Dendritic cell treated with granulocyte-macrophage colony-stimulating factor and Interleukin-4, amounts not matched to agents 40 ng/mL and 50 ng/mL, for 4 days (primary cell): ENCODE measurements at regions not wholly inside any gene's neighbourhood (a gene's known extent, or its start where the extent isn't known, plus 50 kb on each side); places are given as distances from the start of the nearest gene placed in this dataset.
"Not testable (repeated sequence)": the region's sequence is repeated elsewhere in the genome, so short reads cannot be mapped to it uniquely, and the experiment has no call there.

Experiments
- H3K27ac Mint-ChIP-seq: one replicate; pipeline ENCODE4 v1.8.0; 2022; ENCODE audit warnings: mild to moderate bottlenecking, mixed read lengths
- H3K27me3 Mint-ChIP-seq: one replicate; pipeline ENCODE4 v1.8.0; 2022; ENCODE audit warnings: mild to moderate bottlenecking, mixed read lengths
- H3K36me3 Mint-ChIP-seq: one replicate; pipeline ENCODE4 v1.8.0; 2022; ENCODE audit warnings: low read depth, mixed read lengths
- H3K4me1 Mint-ChIP-seq: one replicate; pipeline ENCODE4 v1.8.0; 2022; ENCODE audit warnings: low read depth, mixed read lengths
- H3K4me3 Mint-ChIP-seq: one replicate; pipeline ENCODE4 v1.8.0; 2022; ENCODE audit warnings: mild to moderate bottlenecking, moderate library complexity, mixed read lengths
- H3K9me3 Mint-ChIP-seq: one replicate; pipeline ENCODE4 v1.8.0; 2022; ENCODE audit warnings: mixed read lengths
- intact Hi-C: fragments of 100-400 bp; cut with micrococcal nuclease; formaldehyde crosslinking; loops from one replicate; pipeline ENCODE4 v1.15.0; 2022

GRCh38 chr22:22763512-22763911 is 119.1 kb downstream of the GGTLC2 start:
- Mint-ChIP-seq H3K9me3 (no peaks in the 10 kb centered on the region), H3K36me3 (no peaks in the 10 kb centered on the region), H3K4me3 (no peak overlapping the region), H3K27ac (no peak overlapping the region), H3K4me1 (peaks cover 10% of the 10 kb centered on the region), H3K27me3 (peaks cover 14% of the 10 kb centered on the region)
- intact Hi-C loops, result no loop called here

GRCh38 chr22:22764085-22764484 is 119.7 kb downstream of the GGTLC2 start:
- no peak overlapping the region for H3K27ac Mint-ChIP-seq
- no peaks in the 10 kb centered on the region for H3K9me3 Mint-ChIP-seq
- no peaks in the 10 kb centered on the region for H3K36me3 Mint-ChIP-seq
- intact Hi-C loops, result no loop called here
- peaks cover 4% of the 10 kb centered on the region for H3K4me1 Mint-ChIP-seq
- peaks cover 18% of the 10 kb centered on the region for H3K27me3 Mint-ChIP-seq
- H3K4me3 Mint-ChIP-seq, result no peak overlapping the region

- Mint-ChIP-seq H3K36me3 (no peaks in the 10 kb centered on the region), H3K27ac (no peak overlapping the region), H3K9me3 (no peaks in the 10 kb centered on the region), H3K4me3 (no peak overlapping the region), H3K4me1 (peaks cover 17% of the 10 kb centered on the region), H3K27me3 (peaks cover 31% of the 10 kb centered on the region)
- intact Hi-C loops, result no loop called here
Measured at GRCh38 chr22:22767876-22768602, 119.6 kb upstream of the IGLL5 start.

GRCh38 chr22:22768885-22769284 is 118.7 kb upstream of the IGLL5 start:
- H3K4me3 Mint-ChIP-seq, result no peak overlapping the region
- H3K27me3 Mint-ChIP-seq, result peaks cover 31% of the 10 kb centered on the region
- H3K27ac Mint-ChIP-seq, result no peak overlapping the region
- intact Hi-C loops, result no loop called here
- no peaks in the 10 kb centered on the region for H3K9me3 Mint-ChIP-seq
- H3K4me1 Mint-ChIP-seq, result peaks cover 26% of the 10 kb centered on the region
- H3K36me3 Mint-ChIP-seq, result no peaks in the 10 kb centered on the region

GRCh38 chr22:22769434-22770279 is 118.0 kb upstream of the IGLL5 start:
- H3K9me3 Mint-ChIP-seq, result no peaks in the 10 kb centered on the region
- H3K27me3 Mint-ChIP-seq, result peaks cover 31% of the 10 kb centered on the region
- H3K27ac Mint-ChIP-seq, result no peak overlapping the region
- H3K4me3 Mint-ChIP-seq, result no peak overlapping the region
- intact Hi-C loops, result no loop called here
- no peaks in the 10 kb centered on the region for H3K36me3 Mint-ChIP-seq
- H3K4me1 Mint-ChIP-seq, result peaks cover 33% of the 10 kb centered on the region

GRCh38 chr22:22770280-22770871 is 117.2 kb upstream of the IGLL5 start:
- intact Hi-C loops, result no loop called here
- Mint-ChIP-seq H3K4me1 (peaks cover 41% of the 10 kb centered on the region), H3K36me3 (no peaks in the 10 kb centered on the region), H3K4me3 (no peak overlapping the region), H3K9me3 (no peaks in the 10 kb centered on the region), H3K27me3 (peaks cover 31% of the 10 kb centered on the region), H3K27ac (peak overlapping the region; percentile 34)

- intact Hi-C loops, result no loop called here
- peak overlapping the region; percentile 34 for H3K27ac Mint-ChIP-seq
- no peaks in the 10 kb centered on the region for H3K9me3 Mint-ChIP-seq
- peaks cover 44% of the 10 kb centered on the region for H3K4me1 Mint-ChIP-seq
- H3K4me3 Mint-ChIP-seq, result no peak overlapping the region
- H3K36me3 Mint-ChIP-seq, result no peaks in the 10 kb centered on the region
- H3K27me3 Mint-ChIP-seq, result peaks cover 31% of the 10 kb centered on the region
Measured at GRCh38 chr22:22770881-22771280, 116.7 kb upstream of the IGLL5 start.

GRCh38 chr22:22771696-22772377 is 115.8 kb upstream of the IGLL5 start:
- intact Hi-C loops, result no loop called here
- Mint-ChIP-seq H3K27ac (no peak overlapping the region), H3K4me1 (peaks cover 44% of the 10 kb centered on the region), H3K27me3 (peaks cover 30% of the 10 kb centered on the region), H3K36me3 (no peaks in the 10 kb centered on the region), H3K9me3 (no peaks in the 10 kb centered on the region), H3K4me3 (no peak overlapping the region)

GRCh38 chr22:22772396-22772795 is 115.2 kb upstream of the IGLL5 start:
- Mint-ChIP-seq H3K4me3 (no peak overlapping the region), H3K4me1 (peaks cover 44% of the 10 kb centered on the region), H3K27me3 (peaks cover 28% of the 10 kb centered on the region), H3K9me3 (no peaks in the 10 kb centered on the region), H3K27ac (no peak overlapping the region), H3K36me3 (no peaks in the 10 kb centered on the region)
- intact Hi-C loops, result no loop called here

GRCh38 chr22:22772883-22773282 is 114.7 kb upstream of the IGLL5 start:
- H3K27me3 Mint-ChIP-seq, result peaks cover 24% of the 10 kb centered on the region
- H3K27ac Mint-ChIP-seq, result no peak overlapping the region
- H3K4me1 Mint-ChIP-seq, result peaks cover 44% of the 10 kb centered on the region
- no peaks in the 10 kb centered on the region for H3K36me3 Mint-ChIP-seq
- no peak overlapping the region for H3K4me3 Mint-ChIP-seq
- no peaks in the 10 kb centered on the region for H3K9me3 Mint-ChIP-seq
- intact Hi-C loops, result no loop called here

- Mint-ChIP-seq H3K4me1 (peaks cover 44% of the 10 kb centered on the region), H3K4me3 (no peak overlapping the region)
- intact Hi-C loops, result no loop called here
Measured at GRCh38 chr22:22773427-22773826, 114.2 kb upstream of the IGLL5 start.

GRCh38 chr22:22773979-22774604 is 113.5 kb upstream of the IGLL5 start:
- Mint-ChIP-seq H3K36me3 (no peaks in the 10 kb centered on the region), H3K27me3 (peaks cover 13% of the 10 kb centered on the region), H3K4me3 (no peak overlapping the region), H3K9me3 (no peaks in the 10 kb centered on the region), H3K27ac (peak overlapping the region; percentile 40), H3K4me1 (peaks cover 44% of the 10 kb centered on the region)
- intact Hi-C loops, result no loop called here

More at GRCh38 chr22:22773427-22773826, 114.2 kb upstream of the IGLL5 start:
- Mint-ChIP-seq H3K9me3 (no peaks in the 10 kb centered on the region), H3K36me3 (no peaks in the 10 kb centered on the region), H3K27me3 (peaks cover 18% of the 10 kb centered on the region), H3K27ac (no peak overlapping the region)

- intact Hi-C loops, H3K4me3 Mint-ChIP-seq, H3K9me3 Mint-ChIP-seq, H3K27me3 Mint-ChIP-seq, H3K36me3 Mint-ChIP-seq: not testable (repeated sequence)
- peaks cover 48% of the 10 kb centered on the region for H3K4me1 Mint-ChIP-seq
- H3K27ac Mint-ChIP-seq, result peak overlapping the region; percentile 40
Measured at GRCh38 chr22:22774762-22775161, 112.9 kb upstream of the IGLL5 start.
